Panc1 (cell line): ENCODE measurements at regions not wholly inside any gene's neighbourhood (a gene's known extent, or its start where the extent isn't known, plus 50 kb on each side); places are given as distances from the start of the nearest gene placed in this dataset.

Source experiments
- ATAC-seq: fragments of 200-7000 bp; cut with Tn5 transposase; 2 replicates; pipeline ENCODE4 v1.9.1; 2020; ENCODE audit warnings: mild to moderate bottlenecking, moderate library complexity
- BruUV-seq: library from RNA; stranded (reverse); fragments of 400-500 nt; replicated peaks from 2 replicates; lab custom pipeline; 2021; lab: Mats Ljungman, UMichigan
- CTCF ChIA-PET: fragments of 300-600 bp; sonication (Branson Sonifier 250); formaldehyde crosslinking; loops from one replicate; lab custom pipeline; 2022; ENCODE audit warnings: antibody characterized with exemption; lab: Charles Lee
- POLR2A ChIA-PET: fragments of 300-600 bp; sonication (Branson Sonifier 250); formaldehyde crosslinking; loops from one replicate; lab custom pipeline; 2022; ENCODE audit warnings: antibody characterized with exemption; lab: Charles Lee
- DNase-seq: peaks from one replicate; pipeline ENCODE4 v3.0.0-alpha.2; 2010; ENCODE audit warnings: low read depth, low spot score
- H3K27ac ChIP-seq: 2 replicates; pipeline ENCODE4 v1.5.1; 2011; ENCODE audit warnings: mild to moderate bottlenecking, low read length, inconsistent platforms
- H3K27me3 ChIP-seq: fragments of 200-500 bp; sonication (Bioruptor generic); 2 replicates; pipeline ENCODE4 v1.6.0; 2014; ENCODE audit warnings: low read length, inconsistent platforms; ENCODE audit not compliant: control insufficient read depth, insufficient read depth
- H3K36me3 ChIP-seq: fragments of 200-500 bp; sonication (Bioruptor generic); 2 replicates; pipeline ENCODE4 v1.5.1; 2014; ENCODE audit warnings: inconsistent platforms, mild to moderate bottlenecking, low read length, moderate library complexity; ENCODE audit not compliant: control insufficient read depth, insufficient read depth
- H3K4me1 ChIP-seq: 2 replicates; pipeline ENCODE4 v1.5.1; 2011; ENCODE audit warnings: inconsistent platforms, mild to moderate bottlenecking, low read length, moderate library complexity; ENCODE audit not compliant: control insufficient read depth, insufficient read depth
- H3K4me3 ChIP-seq, 2 experiments: 2 replicates each; pipeline ENCODE4 v1.5.1; 2011 to 2012; ENCODE audit warnings: low read depth in 2 of 2, low read length in 2 of 2, mild to moderate bottlenecking in 2 of 2, inconsistent platforms in 1 of 2, moderate library complexity in 1 of 2
- H3K9me3 ChIP-seq: fragments of 200-500 bp; sonication (Bioruptor generic); 2 replicates; pipeline ENCODE4 v1.5.1; 2014; ENCODE audit warnings: low read depth, mild to moderate bottlenecking, inconsistent platforms, low read length, moderate library complexity; ENCODE audit not compliant: control insufficient read depth, insufficient read depth
- POLR2AphosphoS5 ChIP-seq: IDR thresholded peaks from 2 replicates; pipeline ENCODE4 v1.6.1; 2012; ENCODE audit warnings: mild to moderate bottlenecking, low read depth, low read length, moderate library complexity
- SIN3A ChIP-seq: IDR thresholded peaks from 2 replicates; pipeline ENCODE4 v1.6.1; 2012; ENCODE audit warnings: low read depth, mild to moderate bottlenecking, low read length, moderate library complexity, borderline replicate concordance; ENCODE audit not compliant: insufficient read depth
- TCF7L2 ChIP-seq: IDR thresholded peaks from 2 replicates; pipeline ENCODE4 v1.6.1; 2011; ENCODE audit warnings: mild to moderate bottlenecking, low read depth, low read length, inconsistent platforms
- in situ Hi-C: cut with HindIII; loops from 2 replicates; pipeline ENCODE4 v1.10.0; 2016; ENCODE audit warnings: low sequenced_read_pairs, low pct_unique_long_range_greater_than_20kb
- intact Hi-C: fragments of 100-400 bp; cut with micrococcal nuclease; formaldehyde crosslinking; loops from one replicate; pipeline ENCODE4 v1.10.0; 2022; ENCODE audit not compliant: unreplicated experiment
- TF ChIP-seq, protein P1 (sequence below), 2 experiments: IDR thresholded peaks; 2 replicates each; pipeline ENCODE4 v1.6.1; 2011 to 2012; ENCODE audit warnings: low read depth in 2 of 2, control low read depth in 1 of 2, low read length in 1 of 2, mild to moderate bottlenecking in 1 of 2, moderate library complexity in 1 of 2; ENCODE audit not compliant: insufficient read depth in 1 of 2
- TF ChIP-seq, protein P2 (sequence below): fragments of 450-650 bp; IDR thresholded peaks from 2 replicates; pipeline ENCODE4 v1.5.1; 2017; ENCODE audit warnings: mild to moderate bottlenecking

DNA sequence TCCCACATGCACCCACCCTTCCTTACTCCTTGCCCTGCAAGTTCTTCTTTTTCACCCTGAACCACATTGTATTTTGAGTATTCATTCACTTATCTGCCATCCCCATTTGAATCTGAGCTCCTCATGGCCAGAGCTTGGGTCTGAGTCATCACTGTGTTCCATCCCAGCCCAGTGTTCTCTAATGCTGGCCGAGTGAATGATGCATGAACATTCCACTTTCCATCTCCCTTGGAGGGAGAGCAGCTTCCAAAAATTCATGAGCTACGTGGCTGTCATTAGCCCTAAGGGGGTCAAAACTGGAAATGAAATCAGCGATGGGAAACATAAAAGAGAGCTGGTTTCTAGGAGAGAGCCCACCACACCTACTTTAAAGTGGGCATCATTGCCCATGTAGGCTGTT, 187.0 kb upstream of the USP24 start:
- Histone ChIP-seq H3K27ac (no peak overlapping the region), H3K4me1 (no peaks in the 10 kb centered on the region), H3K27me3 (no peaks in the 10 kb centered on the region), H3K36me3 (no peaks in the 10 kb centered on the region), H3K9me3 (no peaks in the 10 kb centered on the region), H3K4me3 (no peak overlapping the region)
- CTCF ChIA-PET, result no interaction called here
- intact Hi-C loops, result no loop called here
- POLR2A ChIA-PET, result no interaction called here
- BruUV-seq, result no TSS peak
- TF ChIP-seq, protein P1, sequence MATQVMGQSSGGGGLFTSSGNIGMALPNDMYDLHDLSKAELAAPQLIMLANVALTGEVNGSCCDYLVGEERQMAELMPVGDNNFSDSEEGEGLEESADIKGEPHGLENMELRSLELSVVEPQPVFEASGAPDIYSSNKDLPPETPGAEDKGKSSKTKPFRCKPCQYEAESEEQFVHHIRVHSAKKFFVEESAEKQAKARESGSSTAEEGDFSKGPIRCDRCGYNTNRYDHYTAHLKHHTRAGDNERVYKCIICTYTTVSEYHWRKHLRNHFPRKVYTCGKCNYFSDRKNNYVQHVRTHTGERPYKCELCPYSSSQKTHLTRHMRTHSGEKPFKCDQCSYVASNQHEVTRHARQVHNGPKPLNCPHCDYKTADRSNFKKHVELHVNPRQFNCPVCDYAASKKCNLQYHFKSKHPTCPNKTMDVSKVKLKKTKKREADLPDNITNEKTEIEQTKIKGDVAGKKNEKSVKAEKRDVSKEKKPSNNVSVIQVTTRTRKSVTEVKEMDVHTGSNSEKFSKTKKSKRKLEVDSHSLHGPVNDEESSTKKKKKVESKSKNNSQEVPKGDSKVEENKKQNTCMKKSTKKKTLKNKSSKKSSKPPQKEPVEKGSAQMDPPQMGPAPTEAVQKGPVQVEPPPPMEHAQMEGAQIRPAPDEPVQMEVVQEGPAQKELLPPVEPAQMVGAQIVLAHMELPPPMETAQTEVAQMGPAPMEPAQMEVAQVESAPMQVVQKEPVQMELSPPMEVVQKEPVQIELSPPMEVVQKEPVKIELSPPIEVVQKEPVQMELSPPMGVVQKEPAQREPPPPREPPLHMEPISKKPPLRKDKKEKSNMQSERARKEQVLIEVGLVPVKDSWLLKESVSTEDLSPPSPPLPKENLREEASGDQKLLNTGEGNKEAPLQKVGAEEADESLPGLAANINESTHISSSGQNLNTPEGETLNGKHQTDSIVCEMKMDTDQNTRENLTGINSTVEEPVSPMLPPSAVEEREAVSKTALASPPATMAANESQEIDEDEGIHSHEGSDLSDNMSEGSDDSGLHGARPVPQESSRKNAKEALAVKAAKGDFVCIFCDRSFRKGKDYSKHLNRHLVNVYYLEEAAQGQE (IDR thresholded peaks at IDR 0.05; ENCODE audit: insufficient read depth in 1 of 2, low read depth in 2 of 2, low read length in 1 of 2), result no peak
- TF ChIP-seq TCF7L2 (no peak), POLR2AphosphoS5 (no peak), SIN3A (no peak)
- TF ChIP-seq, protein P2, sequence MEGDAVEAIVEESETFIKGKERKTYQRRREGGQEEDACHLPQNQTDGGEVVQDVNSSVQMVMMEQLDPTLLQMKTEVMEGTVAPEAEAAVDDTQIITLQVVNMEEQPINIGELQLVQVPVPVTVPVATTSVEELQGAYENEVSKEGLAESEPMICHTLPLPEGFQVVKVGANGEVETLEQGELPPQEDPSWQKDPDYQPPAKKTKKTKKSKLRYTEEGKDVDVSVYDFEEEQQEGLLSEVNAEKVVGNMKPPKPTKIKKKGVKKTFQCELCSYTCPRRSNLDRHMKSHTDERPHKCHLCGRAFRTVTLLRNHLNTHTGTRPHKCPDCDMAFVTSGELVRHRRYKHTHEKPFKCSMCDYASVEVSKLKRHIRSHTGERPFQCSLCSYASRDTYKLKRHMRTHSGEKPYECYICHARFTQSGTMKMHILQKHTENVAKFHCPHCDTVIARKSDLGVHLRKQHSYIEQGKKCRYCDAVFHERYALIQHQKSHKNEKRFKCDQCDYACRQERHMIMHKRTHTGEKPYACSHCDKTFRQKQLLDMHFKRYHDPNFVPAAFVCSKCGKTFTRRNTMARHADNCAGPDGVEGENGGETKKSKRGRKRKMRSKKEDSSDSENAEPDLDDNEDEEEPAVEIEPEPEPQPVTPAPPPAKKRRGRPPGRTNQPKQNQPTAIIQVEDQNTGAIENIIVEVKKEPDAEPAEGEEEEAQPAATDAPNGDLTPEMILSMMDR, result no peak
- in situ Hi-C loops, result no loop called here
- ATAC-seq, result no peak
- no peak for DNase-seq

DNA sequence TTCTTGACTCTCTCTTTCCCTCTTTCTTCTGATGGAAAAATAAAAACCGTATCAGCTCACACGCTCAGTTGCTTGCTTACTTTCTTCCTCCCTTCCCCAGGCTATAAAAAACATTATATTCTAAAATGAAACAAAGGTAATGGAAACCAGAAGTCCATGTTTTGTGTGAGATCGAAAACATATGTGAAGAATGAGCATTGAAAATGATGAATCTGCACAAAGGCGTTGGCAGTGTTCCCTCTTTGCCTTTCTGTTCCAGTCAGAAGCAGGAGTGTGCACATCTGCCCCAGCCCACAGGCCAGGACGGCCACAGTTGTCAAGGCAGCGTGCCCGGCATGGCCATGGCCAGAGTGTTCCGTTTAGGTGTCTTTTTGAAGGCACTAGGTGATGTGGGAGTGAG, 185.3 kb upstream of the USP24 start:
- POLR2A ChIA-PET, result no interaction called here
- H3K4me3 ChIP-seq, result no peak overlapping the region
- DNase-seq (no peak), ATAC-seq (no peak)
- H3K9me3 ChIP-seq, result no peaks in the 10 kb centered on the region
- intact Hi-C loops, result no loop called here
- H3K36me3 ChIP-seq, result no peaks in the 10 kb centered on the region
- H3K4me1 ChIP-seq, result no peaks in the 10 kb centered on the region
- H3K27ac ChIP-seq, result no peak overlapping the region
- in situ Hi-C loops, result no loop called here
- no peaks in the 10 kb centered on the region for H3K27me3 ChIP-seq
- CTCF ChIA-PET, result no interaction called here
- no TSS peak for BruUV-seq
- no peak for TF ChIP-seq TCF7L2
- TF ChIP-seq SIN3A, result no peak
- TF ChIP-seq, protein P2, result no peak
- TF ChIP-seq, protein P1 (IDR thresholded peaks at IDR 0.05; ENCODE audit: insufficient read depth in 1 of 2, low read depth in 2 of 2, low read length in 1 of 2), result no peak
- TF ChIP-seq POLR2AphosphoS5, result no peak
